ENCODE measurements at regions not wholly inside any gene's neighbourhood (a gene's known extent, or its start where the extent isn't known, plus 50 kb on each side); places are given as distances from the start of the nearest gene placed in this dataset.

DNA sequence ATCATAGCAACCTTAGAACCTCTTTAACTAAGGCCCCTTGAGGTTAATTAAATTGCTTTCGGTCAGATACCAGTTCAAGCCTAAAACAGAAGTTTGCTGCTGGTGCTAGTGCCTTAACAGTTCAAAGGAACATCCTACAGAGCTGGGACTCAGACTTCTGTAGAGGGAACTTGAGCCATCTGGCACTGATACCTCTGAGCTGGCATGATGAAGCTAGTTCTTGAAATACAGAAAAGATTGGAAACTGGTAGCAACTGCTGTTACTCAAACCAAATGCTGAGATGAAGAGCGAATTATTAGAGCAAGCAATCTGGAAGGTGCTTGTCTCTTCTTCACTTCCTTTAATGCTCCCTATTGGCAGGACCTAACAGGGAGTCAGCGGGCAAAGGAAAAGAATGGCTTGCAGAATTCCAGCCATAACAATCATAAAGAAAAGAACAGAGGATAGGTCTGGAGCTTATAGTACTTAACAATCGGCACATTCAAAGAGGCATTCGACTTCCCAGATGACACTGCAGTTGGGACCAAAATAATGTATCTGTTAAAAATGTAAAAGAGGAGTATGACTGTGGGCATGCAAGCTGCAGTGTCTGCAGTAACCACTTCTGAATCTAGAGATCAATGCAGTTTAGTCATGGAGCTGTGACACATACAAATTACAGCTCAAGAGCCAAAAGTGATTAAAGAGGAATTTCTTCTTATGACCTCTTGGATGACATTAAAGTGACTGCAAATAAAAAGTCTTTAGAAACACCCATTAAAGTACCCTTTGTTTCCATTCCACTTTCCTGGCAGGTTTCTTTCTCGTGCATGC is 298.9 kb downstream of the PDGFC start:
- no peak overlapping the region for H3K4me3 ChIP-seq (ENCODE audit: low read length)
- no peak for TF ChIP-seq CTCF (IDR thresholded peaks at IDR 0.05; ENCODE audit: insufficient read depth, low read depth, low read length, missing control alignments)
- DNase-seq (ENCODE audit: low read depth) = peak; percentile 46

GRCh38 chr4:156665780-156666366 is 305.7 kb downstream of the PDGFC start:
- no peak for DNase-seq (ENCODE audit: low read depth)
- no peak overlapping the region for H3K4me3 ChIP-seq (ENCODE audit: low read length)
- no peak for TF ChIP-seq CTCF (IDR thresholded peaks at IDR 0.05; ENCODE audit: insufficient read depth, low read depth, low read length, missing control alignments)

- no peak for DNase-seq (ENCODE audit: low read depth)
- no peak overlapping the region for H3K4me3 ChIP-seq (ENCODE audit: low read length)
- no peak for TF ChIP-seq CTCF (IDR thresholded peaks at IDR 0.05; ENCODE audit: insufficient read depth, low read depth, low read length, missing control alignments)
Observed at GRCh38 chr4:156663663-156664062, 307.9 kb downstream of the PDGFC start.

GRCh38 chr4:156662921-156663320 is 308.7 kb downstream of the PDGFC start:
- no peak for TF ChIP-seq CTCF (IDR thresholded peaks at IDR 0.05; ENCODE audit: insufficient read depth, low read depth, low read length, missing control alignments)
- no peak for DNase-seq (ENCODE audit: low read depth)
- no peak overlapping the region for H3K4me3 ChIP-seq (ENCODE audit: low read length)

DNA sequence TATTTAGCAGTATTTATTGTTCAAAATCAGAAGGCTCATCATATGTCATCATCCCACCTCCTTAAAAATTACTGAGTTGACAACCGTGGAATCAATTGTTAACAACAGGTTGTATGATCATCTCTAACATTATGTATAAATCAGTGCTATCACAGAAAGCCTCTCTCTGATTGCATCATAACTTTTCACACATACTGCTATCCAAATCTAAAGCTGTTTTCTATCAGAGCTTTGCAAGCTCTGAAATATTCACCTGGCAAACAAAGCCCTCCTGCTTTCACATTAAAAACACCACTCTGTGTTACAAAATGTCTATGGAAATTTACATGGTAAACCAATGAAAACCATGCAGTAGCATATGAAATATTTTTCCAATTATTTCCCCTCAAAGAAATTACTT is 310.0 kb downstream of the PDGFC start:
- DNase-seq (ENCODE audit: low read depth) = no peak
- TF ChIP-seq CTCF (IDR thresholded peaks at IDR 0.05; ENCODE audit: insufficient read depth, low read depth, low read length, missing control alignments) = no peak
- no peak overlapping the region for H3K4me3 ChIP-seq (ENCODE audit: low read length)

- no peak for DNase-seq (ENCODE audit: low read depth)
- TF ChIP-seq CTCF (IDR thresholded peaks at IDR 0.05; ENCODE audit: insufficient read depth, low read depth, low read length, missing control alignments) = no peak
- no peak overlapping the region for H3K4me3 ChIP-seq (ENCODE audit: low read length)
Observed at GRCh38 chr4:156660465-156660864, 311.1 kb downstream of the PDGFC start.

All from epithelial cell of esophagus (primary cell).